ENCODE measurements at regions not wholly inside any gene's neighbourhood (a gene's known extent, or its start where the extent isn't known, plus 50 kb on each side); places are given as distances from the start of the nearest gene placed in this dataset.
"Not testable (repeated sequence)": the region's sequence is repeated elsewhere in the genome, so short reads cannot be mapped to it uniquely, and the experiment has no call there.

DNA sequence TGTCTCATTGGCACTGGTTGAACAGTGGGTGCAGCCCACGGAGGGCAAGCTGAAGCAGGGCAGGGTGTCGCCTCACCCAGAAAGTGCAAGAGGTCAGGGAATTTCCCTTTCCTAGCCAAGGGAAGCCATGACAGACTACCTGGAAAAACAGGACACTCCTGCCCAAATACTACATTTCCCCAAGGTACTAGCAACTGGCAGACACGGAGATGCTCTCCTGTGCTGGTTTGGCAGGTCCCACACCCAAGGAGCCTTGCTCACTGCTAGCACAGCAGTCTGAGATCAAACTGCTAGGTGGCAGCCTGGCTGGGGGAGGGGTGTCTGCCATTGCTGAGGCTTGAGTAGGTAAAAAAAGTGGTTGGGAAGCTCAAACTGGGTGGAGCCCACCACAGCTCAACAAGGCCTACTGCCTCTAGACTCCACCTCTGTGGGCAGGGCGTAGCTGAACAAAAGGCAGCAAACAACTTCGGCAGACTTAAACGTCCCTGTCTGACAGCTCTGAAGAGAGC is 382.7 kb upstream of the NMUR2 start:
- TF ChIP-seq, protein P1, sequence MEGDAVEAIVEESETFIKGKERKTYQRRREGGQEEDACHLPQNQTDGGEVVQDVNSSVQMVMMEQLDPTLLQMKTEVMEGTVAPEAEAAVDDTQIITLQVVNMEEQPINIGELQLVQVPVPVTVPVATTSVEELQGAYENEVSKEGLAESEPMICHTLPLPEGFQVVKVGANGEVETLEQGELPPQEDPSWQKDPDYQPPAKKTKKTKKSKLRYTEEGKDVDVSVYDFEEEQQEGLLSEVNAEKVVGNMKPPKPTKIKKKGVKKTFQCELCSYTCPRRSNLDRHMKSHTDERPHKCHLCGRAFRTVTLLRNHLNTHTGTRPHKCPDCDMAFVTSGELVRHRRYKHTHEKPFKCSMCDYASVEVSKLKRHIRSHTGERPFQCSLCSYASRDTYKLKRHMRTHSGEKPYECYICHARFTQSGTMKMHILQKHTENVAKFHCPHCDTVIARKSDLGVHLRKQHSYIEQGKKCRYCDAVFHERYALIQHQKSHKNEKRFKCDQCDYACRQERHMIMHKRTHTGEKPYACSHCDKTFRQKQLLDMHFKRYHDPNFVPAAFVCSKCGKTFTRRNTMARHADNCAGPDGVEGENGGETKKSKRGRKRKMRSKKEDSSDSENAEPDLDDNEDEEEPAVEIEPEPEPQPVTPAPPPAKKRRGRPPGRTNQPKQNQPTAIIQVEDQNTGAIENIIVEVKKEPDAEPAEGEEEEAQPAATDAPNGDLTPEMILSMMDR (IDR thresholded peaks at IDR 0.05): not testable (repeated sequence)
- not testable (repeated sequence) for TF ChIP-seq POLR2A (IDR thresholded peaks at IDR 0.05)
